Activated B cell treated with CpG ODN at 0.5 μM for 24 hours (primary cell): ENCODE measurements at regions not wholly inside any gene's neighbourhood (a gene's known extent, or its start where the extent isn't known, plus 50 kb on each side); places are given as distances from the start of the nearest gene placed in this dataset.
A peak's percentile ranks its signal among the peaks of the same experiment; 100 is the strongest.

Experiments used
- ATAC-seq: fragments of 200-7000 bp; cut with Tn5 transposase; one replicate; pipeline ENCODE4 v1.10.0; 2021; ENCODE audit warnings: low read depth, mild to moderate bottlenecking, moderate library complexity
- CTCF ChIA-PET: fragments of 350-600 bp; sonication (Branson Sonifier 250); formaldehyde crosslinking; loops from one replicate; lab custom pipeline; 2021; ENCODE audit warnings: antibody characterized with exemption; lab: Charles Lee
- POLR2A ChIA-PET: fragments of 350-600 bp; sonication (Branson Sonifier 250); formaldehyde crosslinking; loops from one replicate; lab custom pipeline; 2021; ENCODE audit warnings: antibody characterized with exemption; lab: Charles Lee
- DNase-seq: peaks from one replicate; pipeline ENCODE4 v3.0.0; 2022
- H3K27ac Mint-ChIP-seq: one replicate; pipeline ENCODE4 v1.8.0; 2020; ENCODE audit warnings: mixed read lengths
- H3K27me3 Mint-ChIP-seq: one replicate; pipeline ENCODE4 v1.8.0; 2021; ENCODE audit warnings: mixed read lengths
- H3K36me3 Mint-ChIP-seq: one replicate; pipeline ENCODE4 v1.8.0; 2021; ENCODE audit warnings: low read depth, mixed read lengths
- H3K4me1 Mint-ChIP-seq: one replicate; pipeline ENCODE4 v1.8.0; 2021; ENCODE audit warnings: mixed read lengths
- H3K4me3 Mint-ChIP-seq: one replicate; pipeline ENCODE4 v1.8.0; 2020; ENCODE audit warnings: mild to moderate bottlenecking, mixed read lengths
- H3K9me3 Mint-ChIP-seq: one replicate; pipeline ENCODE4 v1.8.0; 2020; ENCODE audit warnings: mixed read lengths
- intact Hi-C: fragments of 100-400 bp; cut with micrococcal nuclease; formaldehyde crosslinking; loops from one replicate; pipeline ENCODE4 v1.15.1; 2024
- TF ChIP-seq, protein P1 (sequence below): fragments of 200-600 bp; IDR thresholded peaks from one replicate; pipeline ENCODE4 v1.8.0; 2022; ENCODE audit warnings: antibody characterized with exemption, mild to moderate bottlenecking

DNA sequence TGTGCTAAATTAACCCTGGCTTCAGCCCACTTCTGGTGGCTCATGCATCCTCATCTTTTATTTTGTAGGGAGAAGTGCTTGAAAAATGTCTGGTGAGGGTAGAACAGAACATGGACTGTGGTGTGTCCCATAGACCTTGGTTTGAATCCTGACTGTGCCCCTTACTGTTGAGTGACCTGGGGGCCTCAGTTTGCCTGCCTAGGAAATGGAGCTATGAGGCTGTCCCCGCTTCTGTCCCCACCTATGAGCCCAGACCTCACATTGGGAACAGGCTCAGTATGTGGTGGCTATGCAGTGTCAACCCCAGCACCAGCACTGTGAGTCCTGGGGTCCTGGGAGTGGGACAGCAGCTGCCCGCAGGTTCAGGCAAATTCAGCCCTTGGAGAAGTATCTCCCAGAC lies 186.3 kb upstream of the GSE1 start:
- TF ChIP-seq, protein P1, sequence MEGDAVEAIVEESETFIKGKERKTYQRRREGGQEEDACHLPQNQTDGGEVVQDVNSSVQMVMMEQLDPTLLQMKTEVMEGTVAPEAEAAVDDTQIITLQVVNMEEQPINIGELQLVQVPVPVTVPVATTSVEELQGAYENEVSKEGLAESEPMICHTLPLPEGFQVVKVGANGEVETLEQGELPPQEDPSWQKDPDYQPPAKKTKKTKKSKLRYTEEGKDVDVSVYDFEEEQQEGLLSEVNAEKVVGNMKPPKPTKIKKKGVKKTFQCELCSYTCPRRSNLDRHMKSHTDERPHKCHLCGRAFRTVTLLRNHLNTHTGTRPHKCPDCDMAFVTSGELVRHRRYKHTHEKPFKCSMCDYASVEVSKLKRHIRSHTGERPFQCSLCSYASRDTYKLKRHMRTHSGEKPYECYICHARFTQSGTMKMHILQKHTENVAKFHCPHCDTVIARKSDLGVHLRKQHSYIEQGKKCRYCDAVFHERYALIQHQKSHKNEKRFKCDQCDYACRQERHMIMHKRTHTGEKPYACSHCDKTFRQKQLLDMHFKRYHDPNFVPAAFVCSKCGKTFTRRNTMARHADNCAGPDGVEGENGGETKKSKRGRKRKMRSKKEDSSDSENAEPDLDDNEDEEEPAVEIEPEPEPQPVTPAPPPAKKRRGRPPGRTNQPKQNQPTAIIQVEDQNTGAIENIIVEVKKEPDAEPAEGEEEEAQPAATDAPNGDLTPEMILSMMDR, result no peak
- Mint-ChIP-seq H3K9me3 (no peaks in the 10 kb centered on the region), H3K27ac (no peak overlapping the region), H3K4me3 (no peak overlapping the region), H3K4me1 (no peaks in the 10 kb centered on the region), H3K36me3 (no peaks in the 10 kb centered on the region), H3K27me3 (peaks cover 18% of the 10 kb centered on the region)
- no peak for ATAC-seq
- intact Hi-C loops, result loop anchor here (2.0 kb wide), 1 partner anchor 58 kb away; no protein-coding TSS in a partner anchor
- POLR2A ChIA-PET, result no interaction called here
- DNase-seq, result peak; percentile 2
- CTCF ChIA-PET, result interaction anchor here (1.0 kb wide), 1 partner anchor 184 kb away, joined by 3 read pairs; no protein-coding TSS in a partner anchor

DNA sequence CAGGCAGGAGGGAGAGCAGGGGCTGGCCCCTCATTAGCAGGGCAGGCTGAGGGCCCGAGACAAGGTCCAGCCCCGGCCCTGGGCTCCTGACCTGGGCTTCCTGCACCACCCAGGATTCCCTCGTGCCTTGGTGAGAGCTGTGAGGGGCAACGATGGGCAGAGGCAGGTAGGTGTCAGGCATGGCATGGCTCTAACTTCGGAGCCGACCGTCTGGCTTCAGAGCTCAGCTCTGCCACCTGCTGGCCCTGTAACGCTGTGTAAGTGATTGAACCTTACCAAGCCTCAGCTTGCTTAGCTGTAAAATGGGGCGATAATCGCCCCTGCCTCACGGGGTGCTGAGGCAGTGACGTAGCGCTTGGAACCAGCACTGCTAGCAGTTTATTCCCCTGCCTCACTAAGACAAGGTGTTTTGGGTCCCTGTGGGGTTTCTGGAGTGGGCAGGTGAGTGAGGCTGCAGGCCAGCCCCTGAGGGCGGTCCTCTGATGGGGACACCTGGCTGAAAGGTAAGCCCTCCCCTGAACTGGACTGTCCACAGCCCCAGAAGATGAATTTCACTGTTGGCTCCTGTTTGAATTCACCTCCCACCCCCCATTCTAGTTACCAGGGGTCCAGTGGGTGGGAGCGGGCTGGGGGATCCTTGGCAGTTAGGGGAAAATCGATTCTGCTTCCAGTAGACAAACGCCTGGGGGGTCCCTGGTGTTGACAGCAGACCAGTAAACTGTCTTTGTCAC lies 184.8 kb upstream of the GSE1 start:
- no peaks in the 10 kb centered on the region for H3K36me3 Mint-ChIP-seq
- no peak overlapping the region for H3K4me3 Mint-ChIP-seq
- intact Hi-C loops, result loop anchor here (1.0 kb wide), 1 partner anchor 125 kb away; no protein-coding TSS in a partner anchor
- no peaks in the 10 kb centered on the region for H3K4me1 Mint-ChIP-seq
- no peaks in the 10 kb centered on the region for H3K9me3 Mint-ChIP-seq
- ChIA-PET POLR2A (interaction anchor here (0.6 to 1.1 kb wide), 2 partner anchors 119 to 186 kb away, joined by 3 read pairs; no protein-coding TSS in a partner anchor), CTCF (interaction anchor here (0.7 to 2.4 kb wide), 8 partner anchors 10 to 189 kb away, joined by 3 to 12 read pairs (median 4); partner anchors contain the start of gene GSE1)
- DNase-seq (peak; percentile 40), ATAC-seq (peak; percentile 76)
- H3K27ac Mint-ChIP-seq, result no peak overlapping the region
- peaks cover 20% of the 10 kb centered on the region for H3K27me3 Mint-ChIP-seq
- TF ChIP-seq, protein P1, result no peak

DNA sequence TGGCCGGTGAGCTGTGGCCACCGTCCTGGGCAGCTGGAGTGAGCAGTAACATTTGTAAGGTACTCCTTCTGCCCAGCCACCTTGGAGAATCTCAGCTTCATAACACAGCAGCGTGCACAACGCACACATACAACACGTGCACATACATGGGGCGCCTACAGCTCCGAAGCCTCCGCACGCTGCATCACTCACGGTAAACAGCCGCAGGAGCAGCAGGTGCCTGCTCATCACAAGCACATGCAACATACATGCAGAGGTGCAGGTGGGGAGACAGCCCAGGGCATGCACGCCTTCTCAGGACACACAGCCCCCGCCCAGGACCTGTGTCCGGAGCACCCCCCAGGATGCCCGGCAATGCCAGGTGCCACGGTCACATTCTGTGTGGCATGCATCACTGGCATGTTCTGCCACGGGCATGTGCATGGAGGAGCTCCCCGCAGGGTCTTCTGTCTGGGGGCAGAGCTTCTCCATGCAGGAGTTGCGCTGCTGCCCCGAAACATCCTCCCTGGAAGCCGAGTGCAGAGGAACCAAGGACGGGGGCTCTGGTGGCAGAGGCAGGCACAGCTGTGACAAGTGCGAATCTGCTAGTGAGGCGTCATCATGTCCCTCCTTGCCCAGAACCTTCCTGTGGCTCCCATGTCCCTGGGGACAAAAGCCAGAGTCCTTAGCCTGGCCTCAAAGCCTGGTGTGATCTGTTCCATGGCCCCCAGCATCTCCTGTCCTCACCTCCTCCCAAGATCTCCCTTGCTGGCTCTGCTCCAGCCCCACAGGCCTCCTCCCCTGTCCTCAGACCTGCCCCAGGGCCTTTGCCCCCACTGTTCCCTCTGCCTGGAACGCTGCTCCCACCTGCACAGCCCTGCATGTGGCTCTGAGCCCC lies 184.0 kb upstream of the GSE1 start:
- TF ChIP-seq, protein P1, result no peak
- peaks cover 17% of the 10 kb centered on the region for H3K27me3 Mint-ChIP-seq
- peak; percentile 10 for DNase-seq
- POLR2A ChIA-PET, result interaction anchor here (0.6 to 1.1 kb wide), 2 partner anchors 120 to 186 kb away, joined by 3 read pairs; no protein-coding TSS in a partner anchor
- H3K4me3 Mint-ChIP-seq, result no peak overlapping the region
- no peak overlapping the region for H3K27ac Mint-ChIP-seq
- no peaks in the 10 kb centered on the region for H3K4me1 Mint-ChIP-seq
- no peaks in the 10 kb centered on the region for H3K9me3 Mint-ChIP-seq
- no peaks in the 10 kb centered on the region for H3K36me3 Mint-ChIP-seq
- no peak for ATAC-seq
- CTCF ChIA-PET, result interaction anchor here (1.1 to 2.4 kb wide), 6 partner anchors 11 to 188 kb away, joined by 3 to 12 read pairs (median 6); partner anchors contain the start of gene GSE1
- intact Hi-C loops, result loop anchor here (1.0 kb wide), 1 partner anchor 126 kb away; no protein-coding TSS in a partner anchor

DNA sequence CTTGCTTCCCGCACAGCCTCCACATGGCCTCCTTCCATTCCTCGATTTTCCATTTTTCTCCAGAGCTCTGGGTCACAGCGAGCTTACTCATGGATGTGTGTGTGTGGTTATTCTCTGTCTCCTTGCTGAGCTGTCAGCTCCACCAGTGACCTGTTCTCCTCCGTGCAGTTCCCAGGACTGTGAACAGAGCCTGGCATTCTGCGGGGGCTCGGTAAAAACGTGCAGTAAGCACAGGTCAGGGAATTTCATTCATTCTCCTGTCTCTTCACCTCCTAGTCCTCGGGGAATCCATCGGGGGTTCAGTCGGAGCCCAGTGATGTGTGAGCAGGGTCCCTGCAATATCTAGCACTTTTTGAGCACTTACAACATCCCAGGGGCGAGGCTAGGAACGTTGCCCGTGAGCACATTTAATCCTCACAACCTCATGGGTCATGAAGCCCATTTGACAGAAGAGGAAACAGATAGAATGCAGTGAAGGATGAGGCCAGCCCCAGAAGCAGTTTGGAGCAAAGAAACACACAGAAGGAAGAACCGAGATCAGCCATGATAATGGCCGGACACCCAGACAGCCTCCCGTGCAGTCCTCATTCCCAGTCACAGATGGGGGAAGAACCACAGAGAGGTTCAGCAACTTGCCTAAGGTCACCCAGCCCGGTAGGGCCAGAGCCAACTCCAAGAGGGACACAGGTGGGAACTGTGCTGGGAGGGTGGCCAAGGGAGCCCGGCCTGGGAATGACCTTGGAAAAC lies 183.2 kb upstream of the GSE1 start:
- H3K4me1 Mint-ChIP-seq, result no peaks in the 10 kb centered on the region
- DNase-seq (no peak), ATAC-seq (no peak)
- no peaks in the 10 kb centered on the region for H3K36me3 Mint-ChIP-seq
- TF ChIP-seq, protein P1, result no peak
- no peak overlapping the region for H3K4me3 Mint-ChIP-seq
- intact Hi-C loops, result no loop called here
- H3K27ac Mint-ChIP-seq, result no peak overlapping the region
- CTCF ChIA-PET, result interaction anchor here (2.4 kb wide), 1 partner anchor 187 kb away, joined by 12 read pairs; no protein-coding TSS in a partner anchor
- H3K9me3 Mint-ChIP-seq, result no peaks in the 10 kb centered on the region
- H3K27me3 Mint-ChIP-seq, result peaks cover 17% of the 10 kb centered on the region
- POLR2A ChIA-PET, result interaction anchor here (1.1 kb wide), 1 partner anchor 185 kb away, joined by 3 read pairs; no protein-coding TSS in a partner anchor
